H1 (cell line): ENCODE measurements at regions not wholly inside any gene's neighbourhood (a gene's known extent, or its start where the extent isn't known, plus 50 kb on each side); places are given as distances from the start of the nearest gene placed in this dataset.

Experiments
- CTCF ChIA-PET: fragments of 300-600 bp; sonication (Branson Sonifier 250); formaldehyde crosslinking; loops from one replicate; lab custom pipeline; 2021; ENCODE audit not compliant: partially characterized antibody; lab: Charles Lee
- POLR2A ChIA-PET: fragments of 300-600 bp; sonication (Branson Sonifier 250); formaldehyde crosslinking; loops from one replicate; lab custom pipeline; 2021; ENCODE audit warnings: inconsistent platforms; ENCODE audit not compliant: partially characterized antibody; lab: Charles Lee
- DNase-seq, 2 experiments: peaks; one replicate each; pipeline versions ENCODE4 v3.0.0 to v3.0.0-alpha.2; 2010 to 2022; ENCODE audit warnings: low spot score in 2 of 2, low read depth in 1 of 2, mixed read lengths in 1 of 2
- FAIRE-seq: peaks from 2 replicates; lab custom pipeline; 2011; peaks lifted over from hg19 to GRCh38; lab: Jason Lieb, UNC
- H2AFZ ChIP-seq: 2 replicates; pipeline ENCODE4 v1.8.1; 2012; ENCODE audit warnings: low read length, inconsistent platforms
- H2AK5ac ChIP-seq: 2 replicates; pipeline ENCODE4 v1.6.1; 2013; ENCODE audit warnings: low read depth, low read length
- H2BK120ac ChIP-seq: replicated peaks from 2 replicates; pipeline ENCODE3; 2013; ENCODE audit warnings: low read depth, low read length, inconsistent platforms
- H2BK12ac ChIP-seq: 2 replicates; pipeline ENCODE4 v1.6.1; 2013; ENCODE audit warnings: low read depth, low read length
- H2BK15ac ChIP-seq: 2 replicates; pipeline ENCODE4 v1.6.1; 2013; ENCODE audit warnings: low read length
- H2BK20ac ChIP-seq: 2 replicates; pipeline ENCODE4 v1.6.1; 2013; ENCODE audit warnings: low read length
- H2BK5ac ChIP-seq: 2 replicates; pipeline ENCODE4 v1.6.1; 2013; ENCODE audit warnings: low read depth, low read length
- H3K14ac ChIP-seq: 2 replicates; pipeline ENCODE4 v1.6.1; 2013; ENCODE audit warnings: inconsistent platforms; ENCODE audit not compliant: insufficient read length
- H3K18ac ChIP-seq: 2 replicates; pipeline ENCODE4 v1.6.1; 2013; ENCODE audit warnings: low read length; ENCODE audit errors: extremely low read depth
- H3K23ac ChIP-seq: 2 replicates; pipeline ENCODE4 v1.6.1; 2013; ENCODE audit warnings: inconsistent platforms; ENCODE audit not compliant: insufficient read length
- H3K23me2 ChIP-seq: 2 replicates; pipeline ENCODE4 v1.6.1; 2013; ENCODE audit warnings: low read depth, low read length
- H3K27ac ChIP-seq: 2 replicates; pipeline ENCODE4 v1.6.1; 2011; ENCODE audit warnings: low read depth, low read length, inconsistent platforms
- H3K27me3 ChIP-seq, 4 experiments: replicated peaks in 1 of 4; 1 replicate in 1 of 4; 2 replicates in 3 of 4; pipeline versions ENCODE4 v1.6.1 to v1.8.1; 2011 to 2013; ENCODE audit warnings: low read length in 3 of 4, mild to moderate bottlenecking in 3 of 4, inconsistent platforms in 2 of 4, mixed read lengths in 2 of 4, moderate library complexity in 1 of 4; ENCODE audit not compliant: control insufficient read depth in 3 of 4, insufficient read depth in 3 of 4; ENCODE audit errors: extremely low read depth in 1 of 4
- H3K36me3 ChIP-seq, 4 experiments: 2 replicates each; pipeline versions ENCODE4 v1.6.1 to v1.8.1; 2011 to 2013; ENCODE audit warnings: mild to moderate bottlenecking in 4 of 4, low read length in 3 of 4, moderate library complexity in 2 of 4, control low read depth in 1 of 4, inconsistent platforms in 1 of 4; ENCODE audit not compliant: insufficient read depth in 4 of 4, control insufficient read depth in 2 of 4
- H3K4ac ChIP-seq: replicated peaks from 2 replicates; pipeline ENCODE3; 2013; ENCODE audit warnings: low read length, low read depth, mixed read lengths, inconsistent platforms; ENCODE audit not compliant: insufficient read length
- H3K4me1 ChIP-seq, 4 experiments: replicated peaks in 1 of 4; 1 replicate in 1 of 4; 2 replicates in 3 of 4; pipeline versions ENCODE4 v1.6.1 to v1.8.1; 2011 to 2013; ENCODE audit warnings: low read length in 3 of 4, inconsistent platforms in 2 of 4, mixed read lengths in 1 of 4; ENCODE audit not compliant: insufficient read depth in 4 of 4, control insufficient read depth in 3 of 4
- H3K4me2 ChIP-seq, 2 experiments: 2 replicates each; pipeline versions ENCODE4 v1.6.1 to v1.8.1; 2011 to 2013; ENCODE audit warnings: low read depth in 2 of 2, low read length in 2 of 2, control low read depth in 1 of 2, inconsistent platforms in 1 of 2, mild to moderate bottlenecking in 1 of 2; ENCODE audit not compliant: insufficient read depth in 1 of 2
- H3K4me3 ChIP-seq, 4 experiments: fragments of 200-600, 300-600 bp in 1 of 4; sonication (generic), shearing (Covaris generic), sonication (Bioruptor Twin) in 1 of 4; 2 replicates each; pipeline versions ENCODE4 v1.5.1 to v1.8.1; 2011 to 2016; ENCODE audit warnings: low read length in 4 of 4, low read depth in 3 of 4, control low read depth in 2 of 4, inconsistent platforms in 2 of 4, mild to moderate bottlenecking in 2 of 4, mixed read lengths in 1 of 4, moderate library complexity in 1 of 4; ENCODE audit not compliant: insufficient read depth in 2 of 4; ENCODE audit errors: extremely low read depth in 1 of 4
- H3K56ac ChIP-seq: replicated peaks from 2 replicates; pipeline ENCODE3; 2013; ENCODE audit warnings: low read depth, mild to moderate bottlenecking, mixed read lengths, low read length, inconsistent platforms; ENCODE audit not compliant: insufficient read length
- H3K79me1 ChIP-seq: 2 replicates; pipeline ENCODE4 v1.6.1; 2013; ENCODE audit warnings: low read depth, low read length, control low read depth
- H3K79me2 ChIP-seq, 2 experiments: 2 replicates each; pipeline versions ENCODE4 v1.6.1 to v1.8.1; 2012 to 2013; ENCODE audit warnings: low read length in 2 of 2, mild to moderate bottlenecking in 2 of 2, inconsistent platforms in 1 of 2; ENCODE audit not compliant: insufficient read depth in 2 of 2, control insufficient read depth in 1 of 2
- H3K9ac ChIP-seq, 4 experiments: replicated peaks in 1 of 4; 1 replicate in 1 of 4; 2 replicates in 3 of 4; pipeline versions ENCODE4 v1.6.1 to v1.8.1; 2011 to 2013; ENCODE audit warnings: low read depth in 3 of 4, low read length in 3 of 4, control low read depth in 2 of 4, mild to moderate bottlenecking in 2 of 4, moderate library complexity in 2 of 4, inconsistent platforms in 1 of 4; ENCODE audit errors: extremely low read depth in 1 of 4
- H3K9me3 ChIP-seq, 2 experiments: 2 replicates each; pipeline versions ENCODE4 v1.6.1 to v1.8.1; 2012 to 2013; ENCODE audit warnings: mild to moderate bottlenecking in 2 of 2, moderate library complexity in 2 of 2, control low read depth in 1 of 2, inconsistent platforms in 1 of 2, low read depth in 1 of 2, low read length in 1 of 2, mixed read lengths in 1 of 2; ENCODE audit not compliant: insufficient read depth in 2 of 2
- H4K20me1 ChIP-seq, 2 experiments: replicated peaks in 1 of 2; 2 replicates each; pipeline versions ENCODE3 to v1.8.1; 2011 to 2013; ENCODE audit warnings: inconsistent platforms in 2 of 2, low read length in 2 of 2, mild to moderate bottlenecking in 1 of 2; ENCODE audit not compliant: insufficient read depth in 2 of 2, control insufficient read depth in 1 of 2
- H4K5ac ChIP-seq: 2 replicates; pipeline ENCODE4 v1.6.1; 2013; ENCODE audit warnings: low read length, low read depth, mixed read lengths, inconsistent platforms; ENCODE audit not compliant: insufficient read length
- H4K8ac ChIP-seq: 2 replicates; pipeline ENCODE4 v1.8.0; 2013; ENCODE audit warnings: mild to moderate bottlenecking, moderate library complexity, low read length, inconsistent platforms; ENCODE audit not compliant: insufficient read depth; ENCODE audit errors: extremely low read depth
- H4K91ac ChIP-seq: replicated peaks from 2 replicates; pipeline ENCODE3; 2013; ENCODE audit warnings: low read length, mixed read lengths, inconsistent platforms; ENCODE audit not compliant: insufficient read length
- ASH2L ChIP-seq: fragments of 200-600, 300-600 bp; sonication (generic); IDR thresholded peaks from one replicate; pipeline ENCODE4 v1.7.1; 2017; ENCODE audit warnings: low read length
- HDAC6 ChIP-seq: IDR thresholded peaks from one replicate; pipeline ENCODE4 v1.7.1; 2012; ENCODE audit warnings: low read depth, mild to moderate bottlenecking, inconsistent platforms, low read length, moderate library complexity
- RFX5 ChIP-seq: IDR thresholded peaks from 2 replicates; pipeline ENCODE4 v1.6.1; 2011; ENCODE audit warnings: low read depth, low read length, improper control_type of control experiment, borderline replicate concordance
- SP2 ChIP-seq: IDR thresholded peaks from 2 replicates; pipeline ENCODE4 v1.6.1; 2012; ENCODE audit warnings: mild to moderate bottlenecking, low read length, inconsistent platforms
- WGBS, 2 experiments: shearing (Covaris generic) in 1 of 2; methylation state at CpG; one replicate each; pipeline versions ENCODE4 v1.1.6 to v1.1.7; 2013 to 2015; ENCODE audit warnings: low lambda C conversion rate in 2 of 2, mixed read lengths in 2 of 2, inconsistent platforms in 1 of 2, low coverage in 1 of 2, missing lambda C conversion rate in 1 of 2; ENCODE audit not compliant: insufficient replicate concordance in 2 of 2, insufficient coverage in 1 of 2, insufficient read length in 1 of 2; ENCODE audit errors: extremely low coverage in 1 of 2, missing lambda C conversion rate in 1 of 2; 5-methylcytosine and 5-hydroxymethylcytosine counted together

GRCh38 chrX:15983034-15983433 is 128.4 kb upstream of the AP1S2 start:
- DNase-seq (no peak), FAIRE-seq (peak; percentile 19)
- no peaks in the 10 kb centered on the region for H3K36me3 ChIP-seq
- CTCF ChIA-PET: interaction anchor here (0.7 kb wide), 1 partner anchor 268 kb away, joined by 3 read pairs; no protein-coding TSS in a partner anchor
- H3K79me1 ChIP-seq: no peaks in the 10 kb centered on the region
- H3K56ac ChIP-seq: no peak overlapping the region
- 86% methylated on average over 1 of the region's 1 CpG; no CpG with 5 or more reads in 1 of the 2 experiments for WGBS, 2 experiments
- no peak overlapping the region for H3K27ac ChIP-seq
- no peak overlapping the region for H3K23ac ChIP-seq
- no peak overlapping the region for H3K9ac ChIP-seq
- no peak overlapping the region for H3K18ac ChIP-seq
- H2AK5ac ChIP-seq: no peak overlapping the region
- POLR2A ChIA-PET: no interaction called here
- H4K91ac ChIP-seq: no peak overlapping the region
- TF ChIP-seq ASH2L: no peak
- TF ChIP-seq RFX5: no peak
- TF ChIP-seq SP2: no peak
- TF ChIP-seq HDAC6: no peak
- no peak overlapping the region for H2BK15ac ChIP-seq
- H2AFZ ChIP-seq: no peak overlapping the region
- no peaks in the 10 kb centered on the region for H3K9me3 ChIP-seq
- no peak overlapping the region for H2BK12ac ChIP-seq
- H3K4ac ChIP-seq: no peak overlapping the region
- H4K20me1 ChIP-seq: no peaks in the 10 kb centered on the region
- H2BK5ac ChIP-seq: no peak overlapping the region
- H3K4me1 ChIP-seq: no peaks in the 10 kb centered on the region
- no peaks in the 10 kb centered on the region for H3K79me2 ChIP-seq
- H4K5ac ChIP-seq: no peak overlapping the region
- H3K4me2 ChIP-seq: no peak overlapping the region
- H3K14ac ChIP-seq: no peak overlapping the region
- H3K27me3 ChIP-seq: no peaks in the 10 kb centered on the region
- no peaks in the 10 kb centered on the region for H3K23me2 ChIP-seq
- no peak overlapping the region for H4K8ac ChIP-seq
- H3K4me3 ChIP-seq: no peak overlapping the region
- no peak overlapping the region for H2BK20ac ChIP-seq
- no peak overlapping the region for H2BK120ac ChIP-seq
